ENCODE measurements at regions not wholly inside any gene's neighbourhood (a gene's known extent, or its start where the extent isn't known, plus 50 kb on each side); places are given as distances from the start of the nearest gene placed in this dataset.
"Not testable (repeated sequence)": the region's sequence is repeated elsewhere in the genome, so short reads cannot be mapped to it uniquely, and the experiment has no call there.

DNA sequence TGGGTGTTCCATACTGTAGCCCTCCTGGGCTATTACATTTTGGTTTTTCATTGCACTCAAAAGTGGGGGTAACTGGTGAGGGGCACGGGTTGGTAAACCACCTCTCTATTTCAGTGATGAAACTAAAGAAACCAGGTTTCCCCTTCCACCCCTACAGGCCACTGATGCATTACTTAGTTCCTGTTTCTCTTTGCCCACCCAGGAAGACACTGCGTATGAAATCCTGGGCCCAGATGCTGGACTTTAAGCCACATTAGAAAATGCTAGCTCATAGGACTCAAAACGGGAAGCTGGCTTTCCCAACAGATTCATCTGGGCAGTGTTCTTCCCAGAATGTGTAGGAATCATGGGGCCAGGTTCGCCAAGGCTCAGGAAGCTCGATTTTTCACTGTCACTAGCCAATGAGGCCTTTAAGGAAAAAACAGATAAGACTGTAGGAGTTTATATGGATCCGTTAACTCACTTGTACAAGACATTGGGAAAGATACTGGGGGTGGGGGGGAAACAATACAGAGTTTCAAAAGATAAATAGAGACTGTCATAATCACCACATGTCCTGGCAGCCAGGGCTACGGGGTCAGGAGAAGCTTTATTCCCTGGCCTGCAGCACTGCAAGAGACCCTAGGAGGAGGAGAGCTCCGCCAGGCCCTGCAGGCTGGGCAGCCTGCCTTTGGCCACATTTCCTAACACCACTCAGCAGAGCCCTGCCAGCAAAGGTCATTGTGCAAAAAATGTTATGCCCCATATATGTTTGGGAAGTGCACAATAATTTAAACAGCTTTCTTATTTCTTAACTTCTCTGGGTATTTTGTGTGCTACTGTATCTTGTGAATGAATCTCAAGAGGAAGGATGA is 228.5 kb upstream of the PLGLB2 start:
- DNase-seq (ENCODE audit: low spot score); in situ Hi-C loops (cut with MboI; ENCODE audit: low pct_unique_long_range_greater_than_20kb, low sequenced_read_pairs, unreplicated experiment): not testable (repeated sequence)

DNA sequence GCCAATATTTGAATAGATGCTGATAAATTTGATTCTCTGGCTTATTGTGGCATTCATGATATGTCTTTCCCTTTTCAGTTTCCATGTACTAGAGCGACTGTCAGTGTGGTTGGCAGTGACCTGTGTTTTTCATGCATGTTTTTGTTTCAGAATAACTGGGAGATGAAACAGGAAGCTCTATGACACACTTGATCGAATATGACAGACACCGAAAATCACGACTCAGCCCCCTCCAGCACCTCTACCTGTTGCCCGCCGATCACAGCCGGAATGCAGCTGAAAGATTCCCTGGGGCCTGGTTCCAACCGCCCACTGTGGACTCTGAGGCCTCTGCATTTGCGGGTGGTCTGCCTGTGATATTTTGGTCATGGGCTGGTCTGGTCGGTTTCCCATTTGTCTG is 226.8 kb upstream of the PLGLB2 start:
- in situ Hi-C loops (cut with MboI; ENCODE audit: low pct_unique_long_range_greater_than_20kb, low sequenced_read_pairs, unreplicated experiment); DNase-seq (ENCODE audit: low spot score): not testable (repeated sequence)

DNA sequence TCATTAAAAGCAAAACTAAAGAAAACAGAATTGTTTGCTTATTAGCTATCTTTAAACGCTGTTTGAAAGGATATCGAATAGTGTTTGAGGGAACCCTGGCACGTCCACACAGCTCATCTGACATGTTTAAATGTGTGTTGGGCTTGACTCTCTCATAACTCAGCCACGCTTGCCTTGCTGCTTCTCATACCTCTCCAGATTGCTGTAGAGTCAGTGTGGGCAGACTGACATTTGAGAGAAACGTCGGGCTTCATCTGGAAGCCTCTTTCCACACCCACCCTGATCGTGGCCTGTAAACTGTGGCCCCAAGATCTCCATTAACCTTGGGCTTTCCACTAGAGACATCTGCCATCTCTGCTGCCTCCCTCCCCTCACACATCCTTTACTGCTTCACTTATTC is 226.4 kb upstream of the PLGLB2 start:
- in situ Hi-C loops (cut with MboI; ENCODE audit: low pct_unique_long_range_greater_than_20kb, low sequenced_read_pairs, unreplicated experiment) = not testable (repeated sequence)

DNA sequence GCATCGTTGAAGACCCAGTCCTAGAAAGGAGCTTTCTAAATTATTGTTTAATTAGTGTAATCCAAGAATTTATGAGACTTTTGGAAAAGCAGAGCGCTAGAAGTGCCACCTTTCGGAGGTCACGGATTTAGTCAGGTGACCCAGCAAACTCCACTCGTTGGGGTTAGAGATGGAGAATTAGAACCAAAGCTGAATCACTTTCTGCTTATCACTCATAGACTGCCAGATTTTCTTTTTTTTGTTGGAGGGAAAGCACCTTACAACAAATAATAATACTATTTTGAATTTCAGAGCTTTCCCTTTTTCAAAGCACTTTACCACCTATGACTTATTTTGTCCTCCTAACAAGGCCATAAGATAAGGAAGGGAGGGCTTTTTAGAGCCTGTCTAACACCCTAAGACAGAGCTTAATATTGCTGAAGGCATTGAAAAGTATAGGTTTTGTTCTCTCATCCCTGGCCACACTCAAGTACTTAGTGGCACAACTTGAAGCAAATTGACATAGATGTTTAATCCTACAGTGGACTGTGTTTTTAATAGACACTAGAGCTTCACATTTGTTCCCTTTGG is 223.2 kb upstream of the PLGLB2 start:
- DNase-seq (ENCODE audit: low spot score); in situ Hi-C loops (cut with MboI; ENCODE audit: low pct_unique_long_range_greater_than_20kb, low sequenced_read_pairs, unreplicated experiment): not testable (repeated sequence)

More for the DNA sequence above, 226.4 kb upstream of the PLGLB2 start:
- DNase-seq (ENCODE audit: low spot score) = not testable (repeated sequence)

DNA sequence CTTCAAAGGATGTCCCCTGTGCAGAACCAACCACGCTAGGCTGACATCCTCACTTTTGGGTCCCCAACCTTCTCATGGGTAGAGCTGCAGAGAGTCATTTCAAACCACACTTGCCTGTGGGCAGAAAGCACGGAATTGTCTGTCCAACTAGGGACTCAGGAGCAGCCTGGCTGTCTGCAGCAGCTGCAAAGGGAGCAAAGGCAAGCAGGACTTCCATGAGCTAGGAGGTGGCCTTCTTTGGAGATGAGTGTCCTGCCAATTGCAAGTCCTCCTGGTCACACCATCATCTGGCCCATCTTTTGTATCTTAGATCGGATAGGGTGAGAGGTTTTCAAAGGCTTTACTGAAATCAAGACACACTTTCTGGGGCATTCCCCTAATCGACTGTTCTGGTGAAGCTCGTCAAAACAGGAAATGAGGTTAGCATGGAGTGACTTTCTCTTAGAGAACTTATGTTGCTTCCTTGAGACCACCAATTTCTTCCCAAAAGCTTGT is 222.3 kb upstream of the PLGLB2 start:
- DNase-seq (ENCODE audit: low spot score); in situ Hi-C loops (cut with MboI; ENCODE audit: low pct_unique_long_range_greater_than_20kb, low sequenced_read_pairs, unreplicated experiment): not testable (repeated sequence)

DNA sequence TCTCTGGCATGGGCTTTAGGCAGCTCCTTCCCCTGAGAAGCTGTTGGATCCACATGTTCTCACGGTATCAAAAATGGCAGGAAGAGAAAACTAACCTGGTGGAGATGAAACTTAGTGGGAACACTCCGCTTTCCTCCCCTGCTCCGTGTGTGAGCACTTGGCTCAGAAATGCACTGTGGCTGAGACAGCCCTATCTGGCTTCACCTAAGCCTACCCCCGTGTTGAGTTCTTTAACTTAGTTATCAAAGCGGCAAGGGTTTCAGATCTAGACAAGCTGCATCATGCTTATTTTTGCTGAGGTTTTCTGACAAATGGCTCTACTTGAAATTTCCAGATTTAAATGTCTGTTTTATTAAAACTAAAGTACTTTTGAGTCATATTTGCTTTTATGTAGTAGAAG is 221.6 kb upstream of the PLGLB2 start:
- DNase-seq (ENCODE audit: low spot score); in situ Hi-C loops (cut with MboI; ENCODE audit: low pct_unique_long_range_greater_than_20kb, low sequenced_read_pairs, unreplicated experiment): not testable (repeated sequence)

DNA sequence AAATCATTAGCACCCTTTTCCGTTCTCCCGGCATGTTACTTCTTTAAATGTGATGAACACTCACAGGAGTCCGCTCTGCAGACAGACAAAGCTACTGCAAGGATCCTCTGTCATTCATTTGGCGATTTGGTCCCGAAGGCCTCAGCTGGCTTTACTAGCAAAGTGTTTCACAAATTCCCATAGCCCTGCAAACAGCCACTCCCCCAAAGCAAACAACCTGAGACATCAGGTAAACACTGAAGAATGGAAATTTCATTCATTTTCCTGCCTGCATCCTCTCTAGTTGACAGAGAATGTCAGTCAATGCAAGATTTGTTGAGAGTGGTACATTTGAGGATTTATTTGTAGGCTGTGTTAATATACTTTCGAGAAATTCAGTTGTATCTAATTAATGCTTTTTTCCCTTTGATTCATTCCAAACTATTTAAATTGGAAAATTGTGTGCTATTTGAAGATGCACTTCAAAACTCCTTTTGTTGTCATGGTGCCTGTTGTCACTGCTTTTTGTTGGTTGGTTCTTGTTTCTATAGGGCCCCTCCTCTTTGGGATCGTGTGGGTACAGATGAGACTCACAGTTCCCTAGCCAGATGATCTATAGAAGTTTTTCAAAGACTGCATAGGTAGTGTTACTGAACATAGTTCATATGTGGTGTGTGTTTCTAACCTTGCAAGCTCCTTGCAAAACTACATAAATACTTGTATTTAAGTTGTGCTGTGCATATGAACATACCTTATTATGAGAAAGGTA is 215.7 kb upstream of the PLGLB2 start:
- in situ Hi-C loops (cut with MboI; ENCODE audit: low pct_unique_long_range_greater_than_20kb, low sequenced_read_pairs, unreplicated experiment) = not testable (repeated sequence)

DNA sequence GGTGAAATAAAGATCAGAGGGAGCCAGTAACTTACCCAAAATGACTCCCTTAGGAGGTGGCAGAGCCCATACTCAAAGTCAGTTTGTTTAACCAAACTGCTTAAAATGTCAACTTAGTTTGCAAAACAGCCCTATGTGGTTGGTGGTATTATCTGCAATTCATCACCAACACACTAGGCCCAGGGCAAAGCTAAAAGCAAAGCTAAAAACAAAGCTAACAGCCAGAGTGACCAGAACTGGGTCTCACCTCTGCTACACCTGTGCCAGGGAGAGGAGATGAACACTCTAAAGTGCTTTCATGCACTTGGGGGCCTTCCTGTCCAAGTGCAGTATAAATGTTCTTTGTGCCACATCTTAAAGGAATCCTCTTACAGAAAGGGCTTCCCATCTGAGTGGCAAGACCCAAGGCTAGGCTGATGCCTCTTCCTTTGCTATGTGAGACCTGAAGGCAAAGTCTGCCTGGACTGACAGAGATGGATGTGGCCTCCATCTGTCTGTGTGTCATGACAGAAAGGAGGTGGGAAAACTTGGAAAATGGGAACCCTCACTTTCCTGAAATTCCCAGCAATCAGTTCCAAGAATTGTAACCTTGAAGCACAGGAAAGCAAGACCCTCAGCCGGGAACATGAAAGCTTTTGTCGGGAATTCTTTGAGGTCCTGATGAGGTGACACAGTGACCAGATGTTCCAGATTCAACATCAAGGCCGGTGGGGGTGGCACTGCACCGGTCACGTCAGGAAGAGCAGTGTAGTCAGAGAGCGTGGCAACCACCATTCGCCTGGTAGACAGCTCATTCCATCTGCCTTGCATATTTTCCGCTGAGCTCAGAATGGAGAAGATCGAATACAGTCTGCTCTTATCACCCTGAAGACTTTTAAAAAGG is 214.3 kb upstream of the PLGLB2 start:
- in situ Hi-C loops (cut with MboI; ENCODE audit: low pct_unique_long_range_greater_than_20kb, low sequenced_read_pairs, unreplicated experiment); DNase-seq (ENCODE audit: low spot score): not testable (repeated sequence)

More for the DNA sequence above, 215.7 kb upstream of the PLGLB2 start:
- DNase-seq (ENCODE audit: low spot score) = not testable (repeated sequence)

DNA sequence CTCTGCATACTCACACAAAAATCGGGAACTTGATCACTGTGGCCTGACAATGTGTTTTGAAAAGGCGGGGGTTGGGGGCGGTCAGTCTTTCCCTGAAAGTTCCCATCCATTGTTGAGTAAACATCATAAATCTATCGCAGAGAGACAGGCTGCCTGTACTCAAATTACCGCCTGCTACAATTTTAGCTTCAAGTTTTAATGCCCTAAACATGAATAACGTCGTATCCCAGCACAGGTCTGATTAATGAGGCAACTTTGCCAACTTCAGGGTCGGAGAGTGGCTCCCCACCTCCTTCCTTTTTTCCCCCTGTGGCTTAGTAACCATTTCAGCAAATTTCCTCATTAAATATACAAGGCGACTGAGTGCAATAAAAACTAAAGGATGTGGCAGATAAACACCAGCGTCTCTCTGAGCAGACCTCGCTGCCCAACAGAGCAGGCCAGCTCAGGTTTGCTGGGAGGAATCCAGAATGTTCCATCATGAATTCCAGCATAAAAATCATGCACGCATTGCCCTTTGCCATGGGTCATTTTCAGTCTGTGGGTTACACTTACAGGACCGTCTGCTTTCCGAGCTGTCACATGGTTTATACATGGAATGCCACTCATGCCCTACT is 213.5 kb upstream of the PLGLB2 start:
- DNase-seq (ENCODE audit: low spot score); in situ Hi-C loops (cut with MboI; ENCODE audit: low pct_unique_long_range_greater_than_20kb, low sequenced_read_pairs, unreplicated experiment): not testable (repeated sequence)

DNA sequence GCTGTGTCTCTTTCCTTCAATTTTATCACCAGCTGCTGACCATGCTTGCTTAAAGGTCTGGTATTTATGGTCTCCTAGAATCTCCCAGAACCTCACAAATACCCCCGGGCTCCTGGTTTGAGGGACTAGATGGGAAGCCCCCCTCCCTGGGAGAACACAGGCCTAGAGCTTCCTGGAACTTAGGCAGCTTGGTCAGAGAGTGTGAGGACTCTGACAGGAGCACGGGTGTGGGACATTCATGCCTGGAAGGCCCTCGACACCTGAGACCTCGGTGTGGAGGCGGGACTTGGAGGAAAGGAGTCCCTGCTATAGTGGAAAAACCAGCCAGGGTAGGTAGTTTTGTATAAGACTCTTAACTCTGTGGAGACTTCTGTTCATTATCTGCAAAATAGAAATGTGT is 211.5 kb upstream of the PLGLB2 start:
- DNase-seq (ENCODE audit: low spot score); in situ Hi-C loops (cut with MboI; ENCODE audit: low pct_unique_long_range_greater_than_20kb, low sequenced_read_pairs, unreplicated experiment): not testable (repeated sequence)

DNA sequence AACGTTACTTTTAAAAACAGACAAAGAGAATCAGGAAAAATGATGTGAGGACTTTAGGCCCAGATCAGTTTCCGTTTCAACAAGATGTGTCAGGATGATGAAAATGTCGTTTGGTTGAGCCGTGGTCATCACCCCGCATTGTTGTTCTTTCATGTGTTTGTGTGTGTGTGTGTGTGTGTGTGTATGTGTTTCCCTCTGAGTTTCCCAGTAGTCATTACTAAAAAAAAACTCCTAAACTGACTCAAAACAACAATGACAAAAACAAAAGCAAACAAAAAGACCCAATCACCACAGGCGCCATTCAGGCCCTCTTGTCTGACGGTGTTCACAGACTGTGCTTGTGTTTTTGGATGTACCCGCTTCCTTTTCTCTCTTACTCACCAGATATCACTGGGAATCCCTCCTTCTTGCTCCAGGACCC is 210.6 kb upstream of the PLGLB2 start:
- in situ Hi-C loops (cut with MboI; ENCODE audit: low pct_unique_long_range_greater_than_20kb, low sequenced_read_pairs, unreplicated experiment); DNase-seq (ENCODE audit: low spot score): not testable (repeated sequence)

DNA sequence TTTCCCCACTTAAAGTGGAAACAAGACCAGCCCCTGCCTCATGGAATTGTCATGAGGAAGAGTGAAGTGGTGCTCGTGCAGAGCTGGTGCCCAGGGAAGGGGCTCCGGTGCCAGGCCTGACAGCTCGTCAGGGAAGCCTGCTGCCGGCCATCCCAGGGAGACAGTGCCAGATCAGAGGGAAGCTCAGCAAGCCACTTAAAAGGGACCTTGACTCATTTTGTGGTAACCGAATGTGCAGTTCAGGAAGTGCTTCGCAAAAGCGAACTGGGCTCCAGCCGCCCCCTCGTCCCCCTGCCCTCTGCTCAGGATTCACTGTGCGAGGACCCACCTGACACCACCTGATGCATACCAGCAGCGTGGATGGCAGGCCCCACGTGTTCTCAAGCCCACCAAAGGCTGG is 209.6 kb upstream of the PLGLB2 start:
- in situ Hi-C loops (cut with MboI; ENCODE audit: low pct_unique_long_range_greater_than_20kb, low sequenced_read_pairs, unreplicated experiment); DNase-seq (ENCODE audit: low spot score): not testable (repeated sequence)

DNA sequence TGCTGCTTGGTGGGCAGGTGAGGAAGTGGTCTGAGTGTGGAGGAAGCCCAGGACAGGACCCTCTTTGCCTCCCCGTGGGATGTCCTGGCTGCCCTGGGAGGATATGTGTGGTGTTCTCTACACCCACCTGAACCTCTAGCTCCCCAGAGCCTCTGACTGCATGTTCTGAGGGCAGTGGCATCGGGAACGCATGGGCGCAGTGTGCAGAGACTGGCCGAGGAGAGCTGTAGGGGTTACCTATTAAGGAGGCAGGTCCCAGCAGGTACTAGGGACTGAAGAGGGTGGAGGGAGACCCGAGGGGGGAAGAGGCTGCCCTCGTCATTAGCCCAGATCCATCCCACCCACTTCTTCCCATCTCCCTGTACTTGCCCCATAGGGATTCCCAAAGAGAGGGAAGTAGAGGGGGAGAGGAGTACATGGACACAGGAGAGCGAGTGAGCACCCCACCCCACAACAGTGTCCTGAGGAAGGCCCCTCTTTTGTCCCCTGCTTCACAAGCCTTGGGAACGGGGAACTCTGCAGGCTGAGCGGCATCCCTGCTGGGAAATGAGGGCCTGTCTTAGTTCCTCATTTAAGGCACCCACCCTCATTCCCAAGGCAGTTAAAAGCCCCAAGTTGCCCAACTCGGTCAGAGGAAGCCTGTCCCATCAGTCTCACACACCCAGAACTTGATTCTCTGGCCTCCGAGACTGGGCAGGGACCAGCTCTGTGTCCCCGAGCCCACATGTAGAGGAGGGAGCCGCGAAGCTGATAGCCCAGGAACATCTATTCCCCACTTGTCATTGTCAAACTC is 208.5 kb upstream of the PLGLB2 start:
- in situ Hi-C loops (cut with MboI; ENCODE audit: low pct_unique_long_range_greater_than_20kb, low sequenced_read_pairs, unreplicated experiment); DNase-seq (ENCODE audit: low spot score): not testable (repeated sequence)

DNA sequence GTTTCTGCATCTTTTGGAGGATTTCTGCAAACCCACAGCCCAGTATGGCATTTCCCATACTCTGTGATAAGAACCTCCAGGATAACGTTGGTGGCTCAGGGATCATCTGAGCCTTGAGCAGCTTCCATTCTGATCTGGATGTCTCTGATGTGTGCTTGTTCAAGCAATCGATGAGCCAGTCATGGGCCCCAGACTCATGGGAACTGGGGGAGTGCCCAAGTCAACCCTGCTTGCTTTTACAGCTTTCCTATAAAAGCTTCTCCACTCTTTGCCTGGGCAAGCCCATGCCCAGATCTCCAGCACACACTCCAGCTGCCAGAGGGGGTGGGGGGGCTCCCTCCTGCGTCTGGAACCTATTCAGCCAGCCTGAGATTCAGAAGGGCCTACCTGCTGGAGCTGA is 207.6 kb upstream of the PLGLB2 start:
- DNase-seq (ENCODE audit: low spot score); in situ Hi-C loops (cut with MboI; ENCODE audit: low pct_unique_long_range_greater_than_20kb, low sequenced_read_pairs, unreplicated experiment): not testable (repeated sequence)

DNA sequence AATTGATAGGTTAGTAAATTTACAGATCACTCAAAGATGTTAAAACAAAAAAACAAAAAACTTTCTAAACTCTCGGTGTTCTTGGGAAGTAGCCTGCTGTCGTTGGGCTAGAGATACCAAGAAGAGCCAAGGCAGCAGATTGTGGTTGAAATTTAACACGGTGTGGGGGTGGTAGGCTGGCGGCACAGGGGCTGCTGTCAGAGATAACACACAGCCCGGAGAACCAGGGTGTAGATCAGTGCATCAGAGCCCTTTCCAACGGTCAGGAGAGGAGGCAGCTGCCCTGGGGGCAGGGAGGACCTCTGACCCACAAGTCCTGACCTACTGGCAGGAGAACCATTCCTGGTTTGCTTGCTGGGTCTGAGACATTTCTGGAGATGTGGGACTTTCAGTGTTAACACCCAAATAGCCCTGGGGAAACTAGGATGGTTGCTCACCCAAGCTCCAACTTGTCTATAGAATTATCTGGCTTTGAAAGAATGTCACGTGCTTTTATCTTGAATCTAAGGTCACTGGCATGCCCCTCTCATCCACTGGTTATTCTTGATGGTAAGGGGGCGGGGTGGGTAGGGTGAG is 205.2 kb upstream of the PLGLB2 start:
- DNase-seq (ENCODE audit: low spot score); in situ Hi-C loops (cut with MboI; ENCODE audit: low pct_unique_long_range_greater_than_20kb, low sequenced_read_pairs, unreplicated experiment): not testable (repeated sequence)

DNA sequence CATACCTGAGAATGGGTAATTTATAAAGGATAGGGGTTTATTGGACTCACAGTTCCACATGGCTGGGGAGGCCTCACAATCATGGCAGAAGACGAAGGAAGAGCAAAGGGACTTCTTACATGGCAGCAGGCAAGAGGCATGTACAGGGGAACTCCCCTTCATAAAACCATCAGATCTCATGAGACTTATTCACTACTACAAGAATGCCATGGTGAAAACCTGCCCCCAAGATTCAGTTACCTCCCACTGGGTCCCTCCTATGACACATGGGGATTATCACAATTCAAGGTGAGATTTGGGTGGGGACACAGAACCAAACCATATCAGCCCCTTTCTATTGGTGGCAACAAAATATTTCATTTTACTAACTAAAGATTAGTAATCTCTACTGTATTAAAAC is 204.1 kb upstream of the PLGLB2 start:
- in situ Hi-C loops (cut with MboI; ENCODE audit: low pct_unique_long_range_greater_than_20kb, low sequenced_read_pairs, unreplicated experiment); DNase-seq (ENCODE audit: low spot score): not testable (repeated sequence)

Data from GM13977 (cell line).